ENCODE measurements at regions not wholly inside any gene's neighbourhood (a gene's known extent, or its start where the extent isn't known, plus 50 kb on each side); places are given as distances from the start of the nearest gene placed in this dataset.

DNA sequence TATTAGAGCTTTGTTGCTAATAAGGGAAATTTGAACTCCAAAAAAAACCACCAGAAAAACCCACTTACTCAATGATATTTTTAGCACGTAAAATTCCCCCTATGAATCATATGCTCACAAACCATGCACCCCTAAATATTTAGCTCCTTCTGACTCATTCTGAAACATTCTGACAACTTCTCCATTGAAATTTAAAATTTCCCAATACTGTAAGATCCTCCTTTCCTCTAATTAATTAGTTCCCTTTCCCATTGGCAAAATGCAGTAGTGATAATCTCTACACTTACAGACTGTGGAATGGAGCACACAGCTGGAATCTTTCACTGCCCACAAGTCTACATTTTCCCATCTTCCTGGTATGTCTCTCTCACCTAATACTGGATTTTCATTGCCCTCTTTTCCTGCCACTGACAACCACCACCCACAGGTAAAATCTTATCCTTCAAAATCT lies 215.8 kb upstream of the ACVR2A start:
- TF ChIP-seq, protein P1, sequence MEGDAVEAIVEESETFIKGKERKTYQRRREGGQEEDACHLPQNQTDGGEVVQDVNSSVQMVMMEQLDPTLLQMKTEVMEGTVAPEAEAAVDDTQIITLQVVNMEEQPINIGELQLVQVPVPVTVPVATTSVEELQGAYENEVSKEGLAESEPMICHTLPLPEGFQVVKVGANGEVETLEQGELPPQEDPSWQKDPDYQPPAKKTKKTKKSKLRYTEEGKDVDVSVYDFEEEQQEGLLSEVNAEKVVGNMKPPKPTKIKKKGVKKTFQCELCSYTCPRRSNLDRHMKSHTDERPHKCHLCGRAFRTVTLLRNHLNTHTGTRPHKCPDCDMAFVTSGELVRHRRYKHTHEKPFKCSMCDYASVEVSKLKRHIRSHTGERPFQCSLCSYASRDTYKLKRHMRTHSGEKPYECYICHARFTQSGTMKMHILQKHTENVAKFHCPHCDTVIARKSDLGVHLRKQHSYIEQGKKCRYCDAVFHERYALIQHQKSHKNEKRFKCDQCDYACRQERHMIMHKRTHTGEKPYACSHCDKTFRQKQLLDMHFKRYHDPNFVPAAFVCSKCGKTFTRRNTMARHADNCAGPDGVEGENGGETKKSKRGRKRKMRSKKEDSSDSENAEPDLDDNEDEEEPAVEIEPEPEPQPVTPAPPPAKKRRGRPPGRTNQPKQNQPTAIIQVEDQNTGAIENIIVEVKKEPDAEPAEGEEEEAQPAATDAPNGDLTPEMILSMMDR (conservative IDR thresholded peaks at IDR 0.05; ENCODE audit: low read depth, low read length) = no peak
- no peak for TF ChIP-seq EZH2 (IDR thresholded peaks at IDR 0.05; ENCODE audit: borderline replicate concordance, low read depth, low read length, poor library complexity, severe bottlenecking)
- no peak for DNase-seq (ENCODE audit: low spot score)
- BruUV-seq (replicated peaks) = no TSS peak
- POLR2A ChIA-PET (ENCODE audit: low non-redundant PET) = interaction anchor here (0.6 kb wide), 1 partner anchor 650 kb away, joined by 4 read pairs; no protein-coding TSS in a partner anchor
- no peaks in the 10 kb centered on the region for H3K4me1 ChIP-seq (ENCODE audit: insufficient read depth, low read length, poor library complexity, severe bottlenecking)
- CTCF ChIA-PET = no interaction called here
- H3K27ac ChIP-seq (ENCODE audit: low read depth, low read length, poor library complexity, severe bottlenecking) = no peak overlapping the region
- H3K4me3 ChIP-seq (ENCODE audit: low read depth, low read length, poor library complexity, severe bottlenecking) = no peak overlapping the region
- H3K27me3 ChIP-seq (replicated peaks; ENCODE audit: insufficient read depth, low read depth, low read length, poor library complexity) = no peaks in the 10 kb centered on the region
- intact Hi-C loops (cut with micrococcal nuclease; ENCODE audit: unreplicated experiment) = no loop called here
- H3K36me3 ChIP-seq (ENCODE audit: insufficient read depth, low read length, poor library complexity, severe bottlenecking) = no peaks in the 10 kb centered on the region
- H3K9me3 ChIP-seq (ENCODE audit: low read depth, low read length, poor library complexity, severe bottlenecking) = no peaks in the 10 kb centered on the region

DNA sequence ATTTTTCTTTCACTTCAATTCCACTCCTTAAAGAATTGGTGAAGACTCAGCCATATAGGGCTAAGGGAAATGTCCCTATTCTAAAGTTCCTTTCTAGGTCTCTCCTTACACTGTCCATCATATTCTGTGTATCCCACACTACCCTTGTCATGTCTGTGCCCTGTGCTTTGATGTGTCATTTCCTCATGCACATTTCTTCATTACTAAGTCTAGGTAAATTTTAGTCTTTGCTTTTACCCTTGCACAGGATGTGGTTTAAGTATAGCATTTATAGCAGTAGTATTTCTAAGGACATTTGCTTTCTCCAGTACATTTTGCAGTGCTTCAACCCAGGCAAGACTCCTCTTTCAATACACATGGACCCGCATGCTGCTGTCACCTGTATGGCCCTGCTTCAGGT lies 221.5 kb upstream of the ACVR2A start:
- POLR2A ChIA-PET (ENCODE audit: low non-redundant PET) = interaction anchor here (0.7 kb wide), 1 partner anchor 614 kb away, joined by 3 read pairs; no protein-coding TSS in a partner anchor
- H3K9me3 ChIP-seq (ENCODE audit: low read depth, low read length, poor library complexity, severe bottlenecking) = no peaks in the 10 kb centered on the region
- no peak for DNase-seq (ENCODE audit: low spot score)
- H3K4me1 ChIP-seq (ENCODE audit: insufficient read depth, low read length, poor library complexity, severe bottlenecking) = no peaks in the 10 kb centered on the region
- H3K4me3 ChIP-seq (ENCODE audit: low read depth, low read length, poor library complexity, severe bottlenecking) = no peak overlapping the region
- TF ChIP-seq EZH2 (IDR thresholded peaks at IDR 0.05; ENCODE audit: borderline replicate concordance, low read depth, low read length, poor library complexity, severe bottlenecking) = no peak
- TF ChIP-seq, protein P1 (conservative IDR thresholded peaks at IDR 0.05; ENCODE audit: low read depth, low read length) = no peak
- H3K27ac ChIP-seq (ENCODE audit: low read depth, low read length, poor library complexity, severe bottlenecking) = no peak overlapping the region
- CTCF ChIA-PET = no interaction called here
- no TSS peak for BruUV-seq (replicated peaks)
- no peaks in the 10 kb centered on the region for H3K36me3 ChIP-seq (ENCODE audit: insufficient read depth, low read length, poor library complexity, severe bottlenecking)
- no peaks in the 10 kb centered on the region for H3K27me3 ChIP-seq (replicated peaks; ENCODE audit: insufficient read depth, low read depth, low read length, poor library complexity)
- intact Hi-C loops (cut with micrococcal nuclease; ENCODE audit: unreplicated experiment) = no loop called here

DNA sequence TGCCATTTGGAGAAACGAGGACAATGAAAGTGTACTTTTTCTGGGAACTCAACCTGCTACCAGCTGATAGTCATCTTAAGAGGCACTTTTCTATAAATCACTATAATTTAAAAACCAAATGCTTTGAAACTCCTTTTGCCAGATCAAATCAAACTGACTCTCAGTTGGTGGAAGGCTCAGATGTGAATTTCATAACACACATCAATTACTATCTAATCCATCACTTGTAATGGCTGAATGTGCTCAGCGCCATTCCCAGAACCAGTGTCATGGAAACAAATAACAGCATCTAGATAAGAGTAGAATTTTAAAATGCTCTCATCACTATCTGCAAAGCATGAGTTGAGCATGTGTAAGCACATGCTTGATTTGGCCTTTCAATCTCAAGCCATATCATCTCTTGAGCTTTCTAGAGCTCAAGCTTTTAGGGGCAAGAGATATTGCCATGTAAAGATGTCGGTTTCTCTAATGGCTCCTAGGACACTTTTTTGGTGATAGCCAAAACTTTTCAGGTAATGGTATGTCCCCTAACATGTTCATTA lies 223.1 kb upstream of the ACVR2A start:
- Histone ChIP-seq H3K27me3 (replicated peaks; ENCODE audit: insufficient read depth, low read depth, low read length, poor library complexity) (no peaks in the 10 kb centered on the region), H3K27ac (ENCODE audit: low read depth, low read length, poor library complexity, severe bottlenecking) (no peak overlapping the region), H3K4me1 (ENCODE audit: insufficient read depth, low read length, poor library complexity, severe bottlenecking) (no peaks in the 10 kb centered on the region), H3K36me3 (ENCODE audit: insufficient read depth, low read length, poor library complexity, severe bottlenecking) (no peaks in the 10 kb centered on the region), H3K4me3 (ENCODE audit: low read depth, low read length, poor library complexity, severe bottlenecking) (no peak overlapping the region), H3K9me3 (ENCODE audit: low read depth, low read length, poor library complexity, severe bottlenecking) (no peaks in the 10 kb centered on the region)
- CTCF ChIA-PET = no interaction called here
- intact Hi-C loops (cut with micrococcal nuclease; ENCODE audit: unreplicated experiment) = no loop called here
- no peak for DNase-seq (ENCODE audit: low spot score)
- POLR2A ChIA-PET (ENCODE audit: low non-redundant PET) = no interaction called here
- no TSS peak for BruUV-seq (replicated peaks)
- TF ChIP-seq, protein P1 (conservative IDR thresholded peaks at IDR 0.05; ENCODE audit: low read depth, low read length) = no peak
- TF ChIP-seq EZH2 (IDR thresholded peaks at IDR 0.05; ENCODE audit: borderline replicate concordance, low read depth, low read length, poor library complexity, severe bottlenecking) = no peak
